Stimulated activated CD4-positive, alpha-beta T cell treated with anti-CD3 and anti-CD28 coated beads, TNF-alpha, amount 100 ng/mL, for 4 hours (primary cell): ENCODE measurements at regions not wholly inside any gene's neighbourhood (a gene's known extent, or its start where the extent isn't known, plus 50 kb on each side); places are given as distances from the start of the nearest gene placed in this dataset.

ENCODE experiments used
- DNase-seq, 3 experiments: peaks; one replicate each; pipeline ENCODE4 v3.0.0-alpha.2; 2020; ENCODE audit warnings: low read depth in 3 of 3

DNA sequence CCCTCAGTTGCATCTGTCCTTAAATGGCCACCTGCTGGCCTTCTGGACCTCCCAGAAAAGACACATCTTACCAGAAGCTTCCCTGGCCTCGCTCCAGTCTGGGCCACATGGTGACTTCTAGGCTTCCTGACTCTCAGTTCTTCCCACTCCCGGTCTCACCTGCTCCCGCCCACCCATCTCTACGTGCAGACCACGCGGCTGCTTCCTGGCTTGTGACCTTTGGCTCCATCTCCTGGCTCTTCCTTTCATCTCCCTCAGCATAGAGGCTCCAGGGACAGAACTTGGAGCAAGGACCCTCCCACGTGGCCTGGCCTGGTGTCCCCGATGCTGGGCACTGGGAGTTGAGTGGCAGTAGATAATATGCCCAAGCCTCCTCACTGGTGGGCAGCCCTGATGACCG is 124.9 kb upstream of the IRF2BP2 start:
- DNase-seq = no peak

GRCh38 chr1:234734412-234734835 is 124.4 kb upstream of the IRF2BP2 start:
- DNase-seq = no peak

GRCh38 chr1:234733427-234733826 is 123.4 kb upstream of the IRF2BP2 start:
- DNase-seq = no peak

- no peak for DNase-seq
Measured at GRCh38 chr1:234732671-234733390, 122.9 kb upstream of the IRF2BP2 start.

GRCh38 chr1:234732260-234732659 is 122.3 kb upstream of the IRF2BP2 start:
- no peak for DNase-seq

DNA sequence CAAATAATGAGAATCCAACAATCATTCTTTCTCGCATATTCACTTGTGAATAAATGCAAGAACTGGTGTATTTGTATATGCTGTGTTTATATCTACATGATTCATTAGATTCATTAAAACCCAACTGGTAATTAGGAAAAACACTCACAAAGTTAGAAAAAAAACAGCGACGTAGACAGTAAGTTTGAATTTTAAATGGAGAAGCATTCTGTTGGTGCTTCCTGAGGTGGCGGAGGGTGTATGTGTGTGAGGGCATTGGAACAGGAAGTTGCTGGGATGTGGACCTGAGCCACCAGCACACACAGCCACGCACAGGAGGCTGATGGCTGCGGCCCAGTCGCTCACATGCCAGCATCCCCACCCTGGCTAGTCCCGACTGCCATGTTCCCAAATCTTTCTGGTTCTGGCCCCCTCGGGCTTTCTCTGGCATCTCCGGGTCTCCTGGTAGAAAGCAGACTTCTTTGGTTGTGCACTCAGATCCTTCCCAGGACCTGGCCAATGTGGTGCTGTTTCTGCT is 121.6 kb upstream of the IRF2BP2 start:
- DNase-seq = no peak

- DNase-seq = peak in 1 of 3 experiments; percentile 12
Measured at GRCh38 chr1:234730770-234731568, 121.0 kb upstream of the IRF2BP2 start.

- no peak for DNase-seq
Measured at GRCh38 chr1:234730475-234730769, 120.4 kb upstream of the IRF2BP2 start.

GRCh38 chr1:234729561-234730474 is 119.8 kb upstream of the IRF2BP2 start:
- no peak for DNase-seq

DNA sequence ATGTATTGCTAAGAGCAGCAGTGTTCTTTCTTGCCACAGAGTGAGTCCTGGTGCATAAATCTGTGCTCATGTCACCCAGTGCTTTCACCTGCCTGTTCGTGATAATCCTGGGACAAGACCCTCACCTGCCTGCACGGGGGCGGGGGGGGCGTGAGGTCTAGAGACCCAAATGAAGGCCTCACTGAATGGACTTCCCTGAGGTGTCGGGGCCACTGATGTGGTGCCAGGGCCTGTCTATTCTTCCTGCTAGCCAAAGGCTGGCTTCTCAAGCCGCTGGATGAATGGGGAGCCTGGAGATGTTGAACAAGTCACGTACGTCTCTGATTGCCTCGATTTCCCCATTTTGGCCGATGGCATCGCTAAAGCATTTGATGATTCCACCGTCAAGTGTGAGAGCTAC is 118.8 kb upstream of the IRF2BP2 start:
- no peak for DNase-seq

- no peak for DNase-seq
Measured at GRCh38 chr1:234727018-234727940, 117.3 kb upstream of the IRF2BP2 start.

DNA sequence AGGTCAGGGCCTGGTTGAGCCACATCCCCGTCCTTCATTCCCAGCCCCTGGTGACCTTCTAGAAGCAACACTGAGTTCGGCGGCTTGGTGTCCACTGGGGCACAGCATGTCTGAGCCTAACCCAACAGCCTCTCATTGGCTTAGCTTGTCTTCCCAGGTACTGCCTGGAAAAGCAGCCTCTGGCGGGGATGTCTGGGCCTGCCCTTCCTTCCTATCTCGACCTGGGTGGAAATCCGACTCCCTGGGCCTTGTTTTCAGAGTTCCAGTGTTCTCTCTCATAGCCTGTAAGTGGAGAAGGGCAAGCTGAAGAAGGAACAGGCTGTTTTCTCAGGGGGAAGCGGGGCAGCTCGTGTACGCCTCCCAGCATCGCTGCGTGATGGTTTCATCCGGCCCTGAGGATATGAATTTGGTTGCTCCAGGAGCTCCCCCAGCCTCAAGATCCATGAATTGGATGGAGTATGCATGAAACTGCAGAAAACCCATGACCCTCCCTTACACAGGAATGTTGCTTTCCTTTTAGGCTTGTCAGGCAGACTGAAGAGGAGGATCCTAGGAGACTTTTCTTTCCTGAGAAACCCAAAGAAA is 116.5 kb upstream of the IRF2BP2 start:
- no peak for DNase-seq

GRCh38 chr1:234725177-234726132 is 115.5 kb upstream of the IRF2BP2 start:
- DNase-seq = peak in 2 of 3 experiments; percentile 26 to 54

DNA sequence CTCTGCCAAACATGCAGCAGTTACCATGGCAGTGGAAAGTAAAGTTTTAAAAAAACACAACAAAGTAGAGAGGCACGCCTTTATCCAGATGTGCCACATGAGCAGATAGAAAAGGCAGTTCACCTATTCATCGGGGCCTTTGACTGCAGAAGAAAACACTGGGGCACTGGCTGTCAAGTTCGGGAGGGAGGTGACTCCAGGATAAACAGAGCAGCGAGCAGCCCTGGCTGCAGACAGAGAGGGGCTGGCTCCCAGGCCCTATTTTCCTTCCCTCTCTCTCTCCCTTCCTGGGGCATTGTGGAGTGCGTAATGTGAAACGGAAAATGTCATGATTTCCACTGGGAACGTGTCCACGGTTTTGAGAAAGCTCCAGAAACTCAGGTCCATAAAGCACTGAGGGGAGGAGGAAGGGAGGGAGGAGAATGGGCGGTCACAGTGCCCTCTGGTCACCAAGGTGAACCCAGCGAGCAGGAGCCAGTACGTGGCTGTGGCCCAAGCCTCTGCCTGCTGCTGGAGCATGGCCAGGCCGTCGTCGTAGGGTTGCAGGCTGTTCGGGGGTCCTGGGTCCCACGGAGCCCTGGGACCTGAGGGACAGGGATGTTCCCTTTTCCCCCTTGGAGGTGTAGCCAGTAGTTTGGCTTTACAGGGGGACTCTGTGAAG is 114.7 kb upstream of the IRF2BP2 start:
- peak in 1 of 3 experiments; percentile 6 for DNase-seq

GRCh38 chr1:234722904-234723720 is 113.1 kb upstream of the IRF2BP2 start:
- peak; percentile 46 to 59 (median 57) for DNase-seq

- DNase-seq = no peak
Measured at GRCh38 chr1:234722270-234722704, 112.3 kb upstream of the IRF2BP2 start.

DNA sequence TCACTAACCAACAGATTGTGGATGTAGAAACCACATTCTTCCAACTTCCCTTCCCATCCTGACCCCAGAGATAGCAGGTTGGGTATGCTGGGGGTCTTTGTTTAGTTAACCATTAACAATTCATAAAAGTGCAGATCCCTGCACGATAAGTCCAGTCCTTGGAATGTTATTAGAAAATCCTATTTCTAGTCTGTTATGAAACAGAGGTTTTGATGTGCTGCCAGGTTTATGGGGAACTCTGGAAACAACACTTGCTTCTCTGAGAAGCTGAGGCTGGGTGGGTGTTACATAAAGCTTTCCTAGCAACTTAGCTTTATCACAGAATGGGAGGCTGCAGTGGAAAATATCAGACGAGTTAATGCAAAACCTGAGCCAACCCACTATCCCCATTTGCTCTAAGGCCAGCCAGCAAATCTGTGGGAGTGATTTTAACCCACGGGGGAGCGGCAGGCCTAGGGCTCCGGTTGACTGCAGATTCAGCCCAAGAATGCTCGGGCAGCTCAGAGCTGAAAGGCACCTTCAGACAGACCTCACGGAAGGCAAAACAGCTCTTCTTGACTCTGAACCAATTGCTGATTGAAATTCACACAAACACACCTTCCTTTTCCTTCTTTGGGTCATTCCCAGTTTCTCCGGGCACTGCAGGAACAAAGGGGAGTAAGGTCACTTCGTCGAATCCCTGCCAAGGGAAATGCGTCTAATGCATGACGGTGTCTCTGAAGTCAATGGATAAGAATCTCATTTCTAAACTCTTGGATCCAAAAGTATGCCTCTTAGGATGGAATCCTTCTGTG is 111.7 kb upstream of the IRF2BP2 start:
- DNase-seq = no peak
